ENCODE measurements at regions not wholly inside any gene's neighbourhood (a gene's known extent, or its start where the extent isn't known, plus 50 kb on each side); places are given as distances from the start of the nearest gene placed in this dataset.

- no peak for TF ChIP-seq JUND (IDR thresholded peaks at IDR 0.05; ENCODE audit: low read depth)
- DNase-seq (ENCODE audit: low read depth in 1 of 2, low spot score in 1 of 2), result no peak
- in situ Hi-C loops (cut with HindIII; ENCODE audit: low pct_unique_long_range_greater_than_20kb, low sequenced_read_pairs), result no loop called here
Observed at GRCh38 chr18:38879871-38880270, 1314.3 kb upstream of the CELF4 start.

- in situ Hi-C loops (cut with HindIII; ENCODE audit: low pct_unique_long_range_greater_than_20kb, low sequenced_read_pairs), result no loop called here
- no peak for TF ChIP-seq JUND (IDR thresholded peaks at IDR 0.05; ENCODE audit: low read depth)
- DNase-seq (ENCODE audit: low read depth in 1 of 2, low spot score in 1 of 2), result no peak
Observed at GRCh38 chr18:38872342-38872741, 1306.7 kb upstream of the CELF4 start.

- DNase-seq (ENCODE audit: low read depth in 1 of 2, low spot score in 1 of 2), result no peak
- in situ Hi-C loops (cut with HindIII; ENCODE audit: low pct_unique_long_range_greater_than_20kb, low sequenced_read_pairs), result no loop called here
Observed at GRCh38 chr18:38868757-38869156, 1303.2 kb upstream of the CELF4 start.

GRCh38 chr18:38867680-38868079 lies 1302.1 kb upstream of the CELF4 start:
- no peak for DNase-seq (ENCODE audit: low read depth in 1 of 2, low spot score in 1 of 2)
- in situ Hi-C loops (cut with HindIII; ENCODE audit: low pct_unique_long_range_greater_than_20kb, low sequenced_read_pairs), result no loop called here
- no peak for TF ChIP-seq JUND (IDR thresholded peaks at IDR 0.05; ENCODE audit: low read depth)

More at GRCh38 chr18:38868757-38869156, 1303.2 kb upstream of the CELF4 start:
- no peak for TF ChIP-seq JUND (IDR thresholded peaks at IDR 0.05; ENCODE audit: low read depth)

- no peak for TF ChIP-seq JUND (IDR thresholded peaks at IDR 0.05; ENCODE audit: low read depth)
- in situ Hi-C loops (cut with HindIII; ENCODE audit: low pct_unique_long_range_greater_than_20kb, low sequenced_read_pairs), result no loop called here
- no peak for DNase-seq (ENCODE audit: low read depth in 1 of 2, low spot score in 1 of 2)
Observed at GRCh38 chr18:38851526-38851925, 1285.9 kb upstream of the CELF4 start.

- DNase-seq (ENCODE audit: low read depth in 1 of 2, low spot score in 1 of 2), result no peak
- in situ Hi-C loops (cut with HindIII; ENCODE audit: low pct_unique_long_range_greater_than_20kb, low sequenced_read_pairs), result no loop called here
- no peak for TF ChIP-seq JUND (IDR thresholded peaks at IDR 0.05; ENCODE audit: low read depth)
Observed at GRCh38 chr18:38847326-38847725, 1281.7 kb upstream of the CELF4 start.

- DNase-seq (ENCODE audit: low read depth in 1 of 2, low spot score in 1 of 2), result no peak
- no peak for TF ChIP-seq JUND (IDR thresholded peaks at IDR 0.05; ENCODE audit: low read depth)
- in situ Hi-C loops (cut with HindIII; ENCODE audit: low pct_unique_long_range_greater_than_20kb, low sequenced_read_pairs), result no loop called here
Observed at GRCh38 chr18:38843291-38843690, 1277.7 kb upstream of the CELF4 start.

- no peak for DNase-seq (ENCODE audit: low read depth in 1 of 2, low spot score in 1 of 2)
- in situ Hi-C loops (cut with HindIII; ENCODE audit: low pct_unique_long_range_greater_than_20kb, low sequenced_read_pairs), result no loop called here
- no peak for TF ChIP-seq JUND (IDR thresholded peaks at IDR 0.05; ENCODE audit: low read depth)
Observed at GRCh38 chr18:38826247-38826646, 1260.6 kb upstream of the CELF4 start.

- no peak for DNase-seq (ENCODE audit: low read depth in 1 of 2, low spot score in 1 of 2)
- TF ChIP-seq JUND (IDR thresholded peaks at IDR 0.05; ENCODE audit: low read depth), result no peak
- in situ Hi-C loops (cut with HindIII; ENCODE audit: low pct_unique_long_range_greater_than_20kb, low sequenced_read_pairs), result no loop called here
Observed at GRCh38 chr18:38811209-38811608, 1245.6 kb upstream of the CELF4 start.

- in situ Hi-C loops (cut with HindIII; ENCODE audit: low pct_unique_long_range_greater_than_20kb, low sequenced_read_pairs), result no loop called here
- no peak for TF ChIP-seq JUND (IDR thresholded peaks at IDR 0.05; ENCODE audit: low read depth)
- DNase-seq (ENCODE audit: low read depth in 1 of 2, low spot score in 1 of 2), result no peak
Observed at GRCh38 chr18:38810789-38811188, 1245.2 kb upstream of the CELF4 start.

- no peak for TF ChIP-seq JUND (IDR thresholded peaks at IDR 0.05; ENCODE audit: low read depth)
- DNase-seq (ENCODE audit: low read depth in 1 of 2, low spot score in 1 of 2), result no peak
- in situ Hi-C loops (cut with HindIII; ENCODE audit: low pct_unique_long_range_greater_than_20kb, low sequenced_read_pairs), result no loop called here
Observed at GRCh38 chr18:38807915-38808314, 1242.3 kb upstream of the CELF4 start.

- in situ Hi-C loops (cut with HindIII; ENCODE audit: low pct_unique_long_range_greater_than_20kb, low sequenced_read_pairs), result no loop called here
Observed at GRCh38 chr18:38805256-38805655, 1239.7 kb upstream of the CELF4 start.

GRCh38 chr18:38801640-38802039 lies 1236.0 kb upstream of the CELF4 start:
- in situ Hi-C loops (cut with HindIII; ENCODE audit: low pct_unique_long_range_greater_than_20kb, low sequenced_read_pairs), result no loop called here
- no peak for DNase-seq (ENCODE audit: low read depth in 1 of 2, low spot score in 1 of 2)
- TF ChIP-seq JUND (IDR thresholded peaks at IDR 0.05; ENCODE audit: low read depth), result no peak

More at GRCh38 chr18:38805256-38805655, 1239.7 kb upstream of the CELF4 start:
- no peak for TF ChIP-seq JUND (IDR thresholded peaks at IDR 0.05; ENCODE audit: low read depth)
- no peak for DNase-seq (ENCODE audit: low read depth in 1 of 2, low spot score in 1 of 2)

- DNase-seq (ENCODE audit: low read depth in 1 of 2, low spot score in 1 of 2), result no peak
- in situ Hi-C loops (cut with HindIII; ENCODE audit: low pct_unique_long_range_greater_than_20kb, low sequenced_read_pairs), result no loop called here
- no peak for TF ChIP-seq JUND (IDR thresholded peaks at IDR 0.05; ENCODE audit: low read depth)
Observed at GRCh38 chr18:38796762-38797161, 1231.2 kb upstream of the CELF4 start.

Measured in T47D (cell line).